Right renal pelvis (tissue), 4 donors: ENCODE measurements at regions not wholly inside any gene's neighbourhood (a gene's known extent, or its start where the extent isn't known, plus 50 kb on each side); places are given as distances from the start of the nearest gene placed in this dataset.
A peak's percentile ranks its signal among the peaks of the same experiment; 100 is the strongest.
"Not testable (repeated sequence)": the region's sequence is repeated elsewhere in the genome, so short reads cannot be mapped to it uniquely, and the experiment has no call there.

Experiments
- DNase-seq, 4 donors: peaks; one replicate each; pipeline ENCODE4 v3.0.0-alpha.2; 2013; ENCODE audit warnings: low read depth in 4 of 4, low spot score in 3 of 4, missing footprints in 1 of 4

DNA sequence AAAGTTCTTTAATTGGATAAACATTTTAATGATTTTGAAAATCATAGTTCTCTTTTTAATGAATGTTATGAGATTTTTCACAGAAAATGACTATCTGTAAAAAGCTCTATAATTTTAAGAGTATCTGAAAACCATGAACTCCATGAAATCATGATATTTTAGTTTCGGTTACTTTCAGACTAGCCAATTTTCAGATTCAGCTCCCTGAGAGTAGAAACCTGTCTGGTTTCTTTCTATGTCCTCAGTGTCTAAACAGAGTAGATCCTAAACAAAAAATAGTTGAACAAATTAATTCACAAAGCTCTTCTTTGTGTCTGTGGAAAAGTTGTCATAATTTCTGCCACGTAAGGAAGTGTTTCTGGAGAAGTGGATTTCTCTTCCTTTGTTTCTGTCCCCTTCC, 1247.7 kb downstream of the NSUN3 start:
- no peak for DNase-seq

DNA sequence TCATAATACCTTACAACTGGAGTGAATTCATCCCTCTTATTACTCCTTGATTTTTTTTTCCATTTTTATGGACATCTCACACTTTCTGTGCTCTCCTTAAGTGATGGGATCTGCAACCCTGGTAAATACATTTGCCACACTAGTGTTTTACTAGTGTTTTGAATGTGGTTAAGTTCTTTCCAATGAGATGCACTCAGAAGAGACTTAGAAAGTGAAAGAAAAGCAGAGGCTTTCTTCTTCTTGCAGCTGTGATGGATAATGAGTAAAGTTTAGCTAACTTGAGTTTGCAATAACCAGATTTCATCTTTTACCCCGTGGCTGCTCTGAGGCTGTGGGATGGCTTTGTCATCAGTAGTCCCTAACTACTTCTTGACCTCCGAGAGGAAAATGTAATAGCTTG, 1248.4 kb downstream of the NSUN3 start:
- DNase-seq = no peak

DNA sequence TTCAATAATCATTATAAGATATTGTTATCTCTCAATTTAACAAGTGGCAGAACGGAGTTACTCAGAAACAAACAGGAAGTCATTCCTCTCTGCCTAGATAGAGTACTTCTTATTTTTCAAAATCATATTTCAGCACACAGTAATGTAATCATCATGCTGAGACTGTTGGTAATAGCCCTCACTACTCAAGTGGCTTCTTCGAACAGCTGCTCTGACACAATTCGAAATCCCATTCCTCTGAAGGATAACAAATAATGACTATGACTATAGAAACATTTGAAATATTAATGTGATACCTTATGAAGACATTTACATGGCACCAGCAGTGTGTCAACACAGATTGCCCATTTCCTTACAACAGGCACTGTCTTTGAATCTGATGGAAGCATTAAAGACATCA, 1249.8 kb downstream of the NSUN3 start:
- DNase-seq = no peak

DNA sequence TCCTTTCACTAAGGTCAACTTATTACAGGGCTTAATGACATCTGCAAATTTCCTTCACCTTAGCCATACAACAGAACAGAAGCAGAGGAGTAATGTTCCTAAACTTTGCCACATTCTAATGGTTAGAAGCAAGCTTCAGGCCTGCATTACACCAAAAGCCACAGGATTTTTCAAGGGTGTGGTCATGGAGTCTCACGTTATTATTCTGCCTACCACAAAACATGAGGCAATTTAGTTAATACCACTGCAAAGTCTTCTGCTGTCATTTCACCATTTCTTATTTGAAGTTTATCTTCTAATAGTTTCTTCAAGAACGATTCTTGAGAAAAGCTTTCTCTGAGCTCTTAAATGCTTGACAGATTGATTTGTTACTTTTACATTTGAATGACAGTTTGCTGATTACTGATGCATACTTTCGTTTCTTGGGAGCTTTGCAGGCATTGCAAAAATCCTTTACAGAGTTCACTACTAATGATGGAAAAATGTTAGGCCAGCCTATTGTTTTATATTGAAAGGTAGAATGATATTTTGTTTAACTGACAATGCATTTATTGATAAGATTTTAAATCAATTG, 1257.1 kb downstream of the NSUN3 start:
- DNase-seq = no peak

DNA sequence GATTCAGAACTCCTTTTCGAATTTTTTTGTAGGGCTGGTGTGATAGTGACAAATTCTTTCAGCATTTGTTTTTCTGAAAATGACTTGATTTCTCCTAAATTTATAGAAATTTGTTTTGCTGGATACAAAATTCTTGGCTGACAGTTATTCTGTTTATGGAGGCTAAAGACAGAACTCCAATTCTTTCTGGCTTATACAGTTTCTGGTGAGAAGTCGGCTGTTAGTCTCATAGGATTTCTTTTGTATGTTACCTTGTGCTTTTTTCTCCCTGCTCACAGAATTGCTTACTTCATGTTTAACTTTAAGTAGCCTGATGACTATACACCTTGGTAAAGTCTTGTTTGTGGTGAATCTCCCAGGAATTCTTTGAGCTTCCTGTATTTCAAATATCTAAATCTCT, 1264.6 kb downstream of the NSUN3 start:
- DNase-seq = no peak

DNA sequence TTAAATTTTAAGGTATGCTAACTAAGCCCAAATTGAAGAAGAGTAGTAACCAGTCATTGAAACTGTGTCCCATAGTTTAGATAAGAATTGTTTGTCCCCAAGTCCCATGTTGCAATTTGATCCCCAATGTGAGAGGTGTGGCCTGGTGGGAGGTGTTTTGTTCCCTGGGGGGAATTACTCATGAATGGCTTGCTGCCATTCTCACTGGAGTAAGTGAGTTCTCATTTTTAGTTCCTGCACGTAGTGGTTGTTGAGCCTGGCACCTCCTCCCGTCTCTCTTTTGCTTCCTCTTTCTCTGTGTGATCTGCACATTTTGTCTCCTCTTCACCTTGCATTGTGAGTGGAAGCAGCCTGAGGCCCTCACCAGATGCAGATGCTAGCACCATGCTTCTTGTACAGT, 1271.0 kb downstream of the NSUN3 start:
- no peak for DNase-seq

DNA sequence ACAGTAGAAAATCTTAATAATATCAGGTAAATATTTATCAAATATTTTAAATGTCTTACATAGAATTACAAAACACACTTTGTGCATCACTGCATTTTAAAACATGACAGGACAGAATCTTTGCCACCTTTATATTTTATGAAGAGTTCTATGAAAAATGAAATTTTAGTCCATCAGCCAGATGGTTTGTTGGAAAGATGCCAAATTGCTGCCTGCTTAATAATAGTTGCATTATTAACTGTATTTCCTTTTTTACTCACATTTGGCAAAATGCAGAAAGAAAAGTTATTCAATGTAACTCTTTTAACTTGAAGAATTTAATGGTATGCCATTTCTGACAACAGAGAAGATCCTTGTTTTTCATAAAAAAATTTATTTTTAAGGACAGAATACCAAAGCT, 1271.6 kb downstream of the NSUN3 start:
- no peak for DNase-seq

DNA sequence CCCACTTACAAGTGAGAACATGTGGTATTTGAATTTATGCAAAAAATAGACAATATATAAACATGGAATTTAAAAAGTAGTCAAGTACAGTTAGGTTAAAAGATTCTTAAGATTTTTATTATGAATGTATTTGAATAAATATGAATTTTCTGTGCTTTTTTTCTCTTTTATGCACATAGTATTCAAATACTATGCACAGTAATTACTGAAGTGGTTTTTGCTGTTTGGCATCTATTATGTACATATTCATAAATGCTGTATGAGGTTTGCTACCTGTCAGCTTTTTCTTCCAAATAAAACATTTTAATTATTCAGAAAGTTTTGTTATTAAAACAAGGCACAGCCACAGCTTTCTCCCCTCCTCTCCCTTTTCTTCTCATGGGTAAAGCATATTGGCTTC, 1272.7 kb downstream of the NSUN3 start:
- no peak for DNase-seq

DNA sequence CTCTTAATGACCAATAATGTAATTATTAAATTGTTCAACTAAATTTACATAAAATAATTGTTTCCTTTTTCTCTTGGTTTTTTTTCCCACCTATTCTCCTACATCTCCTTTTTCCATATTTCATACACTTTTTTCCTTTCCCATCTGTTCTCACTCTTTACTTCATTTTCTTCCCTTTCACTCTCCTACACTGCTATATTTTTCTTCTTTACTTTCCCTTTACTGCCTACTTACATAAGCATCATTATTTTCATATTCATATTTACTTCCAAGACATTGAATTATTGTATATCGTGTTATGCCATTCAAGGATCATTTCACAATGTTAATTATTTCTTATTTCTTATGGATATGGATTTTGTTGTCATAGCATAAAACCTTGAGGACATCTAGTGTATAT, 1275.6 kb downstream of the NSUN3 start:
- DNase-seq = no peak

DNA sequence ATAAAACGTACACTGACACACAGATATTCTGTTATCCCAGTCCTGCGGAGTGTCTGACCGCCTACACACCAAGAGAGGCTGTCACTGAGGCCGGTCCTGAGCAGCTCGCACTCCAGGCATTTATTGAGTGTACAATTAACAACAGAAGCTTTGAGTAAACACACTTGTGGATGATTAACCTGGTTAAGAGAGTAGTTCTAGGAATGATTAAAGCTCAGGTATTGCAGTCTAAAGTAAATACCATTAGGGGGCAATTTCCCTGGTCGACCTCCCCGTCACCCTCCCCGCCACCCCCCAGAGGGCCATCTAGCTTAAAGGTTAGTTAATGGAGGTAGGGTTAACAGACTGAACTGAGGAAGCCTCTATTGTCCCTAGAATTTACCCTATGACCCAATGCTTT, 1278.5 kb downstream of the NSUN3 start:
- peak in 3 of 4 donors; percentile 33 to 52 (median 35) for DNase-seq

DNA sequence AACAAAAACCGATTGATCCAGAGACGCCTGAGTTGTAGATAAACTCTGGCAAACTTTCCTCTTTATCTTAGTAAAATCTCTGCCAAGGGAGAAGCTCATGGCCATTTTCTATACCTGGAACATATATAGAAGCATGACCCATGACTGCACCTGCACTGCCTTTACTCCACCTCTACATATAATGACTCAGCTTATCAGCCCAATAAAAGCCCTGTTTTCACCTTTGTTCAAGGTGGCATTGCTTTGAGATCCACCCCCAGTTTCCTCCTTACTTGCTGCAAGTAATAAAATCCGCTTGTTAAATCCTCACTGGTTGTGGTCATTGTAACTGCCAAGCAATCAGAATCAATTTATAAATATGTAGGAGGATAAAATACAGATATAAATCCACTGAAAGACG, 1280.4 kb downstream of the NSUN3 start:
- no peak for DNase-seq

DNA sequence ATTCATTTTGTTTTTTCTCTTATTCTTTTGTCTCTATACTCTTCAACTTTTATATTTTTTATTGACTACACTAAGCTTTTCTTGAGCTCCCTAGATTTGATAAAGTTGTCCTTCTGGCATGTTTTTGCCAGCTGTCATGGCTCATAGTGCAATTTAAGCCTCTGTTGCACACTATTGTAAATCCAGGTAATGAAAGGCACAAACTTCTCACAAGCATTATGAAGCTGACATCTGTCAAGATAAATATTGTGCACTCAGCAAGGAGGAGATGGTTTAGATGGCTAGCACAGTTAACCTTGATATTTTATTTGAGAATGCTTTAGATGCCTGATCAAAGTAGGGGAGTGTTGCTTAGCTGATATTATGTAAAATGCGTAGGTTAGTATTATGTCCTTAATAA, 1280.9 kb downstream of the NSUN3 start:
- DNase-seq = no peak

DNA sequence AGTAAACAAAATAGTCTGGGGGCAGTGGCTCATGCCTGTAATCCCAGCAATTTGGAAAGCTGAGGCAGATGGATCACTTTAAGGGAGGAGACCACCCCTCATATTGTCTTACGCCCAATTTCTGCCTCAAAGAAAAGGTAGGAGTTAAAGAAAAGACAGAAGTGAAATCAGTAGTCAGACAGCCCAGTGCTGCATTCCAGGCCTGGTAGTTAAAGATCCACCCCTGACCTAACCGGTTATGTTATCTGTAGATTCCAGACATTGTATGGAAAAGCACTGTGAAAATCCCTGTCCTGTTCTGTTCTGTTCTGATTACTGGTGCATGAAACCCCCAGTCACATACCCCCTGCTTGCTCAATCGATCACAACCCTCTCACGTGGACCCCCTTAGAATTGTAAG, 1285.1 kb downstream of the NSUN3 start:
- not testable (repeated sequence) for DNase-seq

DNA sequence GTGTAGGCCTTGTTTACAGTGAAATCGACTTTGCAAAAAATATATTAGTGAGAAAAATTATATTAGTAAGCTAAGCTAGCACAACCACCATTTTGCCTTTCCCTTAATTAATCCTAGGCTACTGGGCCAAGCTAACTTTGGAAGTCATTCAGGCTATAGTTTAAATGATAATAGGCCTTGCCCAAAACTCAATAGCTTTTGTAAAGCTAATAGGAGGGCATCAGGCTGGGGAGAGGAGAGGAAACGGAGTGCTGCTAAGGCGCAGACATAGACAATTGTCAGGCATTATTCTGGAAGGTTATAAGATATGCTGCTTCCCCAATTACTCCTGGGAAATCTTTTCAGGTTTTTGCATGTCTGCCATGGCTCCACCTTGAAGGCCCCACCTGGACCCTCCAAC, 1286.0 kb downstream of the NSUN3 start:
- DNase-seq = no peak

DNA sequence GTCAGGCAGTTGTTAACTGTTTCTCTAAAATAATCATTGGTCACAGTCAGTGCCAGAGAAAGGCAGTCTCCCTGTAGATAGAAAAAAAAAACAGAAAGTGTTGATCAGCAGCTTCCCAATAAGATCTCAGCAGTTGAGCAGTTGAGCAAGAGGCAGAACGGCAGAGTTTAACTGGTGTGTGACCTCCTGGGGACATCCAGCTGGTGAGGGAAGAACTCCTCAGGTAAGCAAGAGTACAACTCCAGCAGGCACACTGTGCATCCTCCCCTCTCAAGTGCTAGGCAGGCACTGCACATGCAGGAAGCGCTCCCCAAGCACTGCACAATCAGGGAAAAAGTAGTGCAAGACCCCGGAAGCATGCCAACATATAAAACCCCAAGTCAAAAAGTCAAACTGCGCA, 1287.2 kb downstream of the NSUN3 start:
- DNase-seq = no peak

DNA sequence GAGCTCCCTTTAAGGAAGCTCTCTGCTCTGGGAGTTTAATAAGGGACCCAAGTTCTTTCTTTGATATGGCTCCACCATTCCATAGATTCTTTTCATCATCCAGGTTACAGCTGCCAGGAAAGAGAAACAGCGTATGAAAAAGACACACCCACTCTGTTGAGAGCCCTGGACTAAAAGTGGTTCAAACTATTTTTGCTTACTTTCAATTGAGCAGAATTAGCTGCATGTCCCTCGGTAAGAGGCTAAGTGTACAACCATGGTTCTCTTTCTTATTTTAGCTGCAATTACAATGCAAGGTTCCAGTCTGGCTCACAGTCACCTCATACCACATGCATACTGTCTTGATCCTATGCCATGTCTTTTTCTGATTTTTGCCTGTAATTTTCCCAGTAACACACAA, 1288.3 kb downstream of the NSUN3 start:
- no peak for DNase-seq

DNA sequence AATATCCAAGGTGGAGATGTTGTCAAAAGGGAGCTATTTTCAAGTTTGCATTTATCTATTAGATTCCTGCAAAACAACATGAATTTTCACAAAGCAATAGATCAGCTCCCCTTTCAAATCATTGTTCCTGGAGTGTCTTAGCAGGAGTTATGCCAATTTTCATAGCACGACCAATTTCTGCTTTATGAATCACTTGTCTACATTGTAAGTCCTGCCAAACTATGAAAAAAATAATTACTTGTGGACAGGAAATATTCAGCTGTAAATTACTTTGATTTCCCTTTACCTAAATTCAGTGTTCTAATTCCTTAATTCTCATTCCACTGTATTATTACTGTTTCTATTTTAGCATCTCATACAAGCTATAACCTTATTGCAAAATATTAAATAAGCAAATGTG, 1289.6 kb downstream of the NSUN3 start:
- DNase-seq = no peak

DNA sequence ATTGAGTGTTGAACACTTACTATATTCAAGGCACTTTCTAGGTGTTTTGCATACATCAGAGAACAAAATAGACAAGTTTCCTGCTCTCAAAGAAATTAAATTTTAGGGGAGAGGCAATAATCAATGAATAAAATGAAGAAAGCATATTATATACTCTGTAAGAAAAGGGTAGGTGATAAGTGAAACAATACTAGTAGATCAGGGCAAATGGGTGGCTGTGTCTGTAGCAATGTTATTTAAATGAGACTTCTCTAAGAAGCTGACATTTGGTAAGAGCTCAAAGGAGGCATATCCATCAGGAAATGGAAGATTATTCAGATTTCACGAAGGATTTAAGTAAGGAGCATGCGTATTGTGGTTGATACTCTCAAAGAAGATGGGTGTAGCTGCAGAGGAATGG, 1291.6 kb downstream of the NSUN3 start:
- no peak for DNase-seq

DNA sequence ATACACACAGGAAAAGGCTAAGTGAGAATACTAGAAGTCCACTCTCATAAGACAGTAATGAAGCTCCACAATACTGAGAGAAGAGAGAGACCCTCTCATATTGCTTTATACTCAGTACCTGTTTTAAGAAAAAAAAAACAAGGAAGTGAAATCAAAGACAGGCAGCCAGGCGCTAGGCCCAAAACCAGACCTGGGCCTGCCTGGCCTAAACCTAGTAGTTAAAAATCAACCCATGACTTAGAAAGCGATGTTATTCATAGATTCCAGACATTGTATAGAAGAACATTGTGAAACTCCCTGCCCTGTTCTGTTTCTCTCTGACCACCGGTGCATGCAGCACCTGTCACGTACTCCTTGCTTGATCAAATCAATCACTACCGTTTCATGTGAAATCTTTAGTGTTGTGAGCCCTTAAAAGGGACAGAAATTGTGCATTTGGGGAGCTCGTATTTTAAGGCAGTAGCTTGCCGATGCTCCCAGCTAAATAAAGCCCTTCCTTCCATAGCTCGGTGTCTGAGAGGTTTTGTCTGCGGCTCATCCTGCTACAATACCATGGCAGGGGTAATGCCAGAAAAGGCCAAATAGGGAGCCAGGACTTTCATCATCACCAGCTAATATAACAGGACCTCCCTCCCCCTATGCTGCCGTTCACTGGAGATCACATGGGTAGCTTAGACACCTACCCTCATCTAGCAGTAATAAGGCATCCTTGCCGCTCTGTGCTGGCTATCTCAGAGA, 1294.1 kb downstream of the NSUN3 start:
- no peak for DNase-seq

DNA sequence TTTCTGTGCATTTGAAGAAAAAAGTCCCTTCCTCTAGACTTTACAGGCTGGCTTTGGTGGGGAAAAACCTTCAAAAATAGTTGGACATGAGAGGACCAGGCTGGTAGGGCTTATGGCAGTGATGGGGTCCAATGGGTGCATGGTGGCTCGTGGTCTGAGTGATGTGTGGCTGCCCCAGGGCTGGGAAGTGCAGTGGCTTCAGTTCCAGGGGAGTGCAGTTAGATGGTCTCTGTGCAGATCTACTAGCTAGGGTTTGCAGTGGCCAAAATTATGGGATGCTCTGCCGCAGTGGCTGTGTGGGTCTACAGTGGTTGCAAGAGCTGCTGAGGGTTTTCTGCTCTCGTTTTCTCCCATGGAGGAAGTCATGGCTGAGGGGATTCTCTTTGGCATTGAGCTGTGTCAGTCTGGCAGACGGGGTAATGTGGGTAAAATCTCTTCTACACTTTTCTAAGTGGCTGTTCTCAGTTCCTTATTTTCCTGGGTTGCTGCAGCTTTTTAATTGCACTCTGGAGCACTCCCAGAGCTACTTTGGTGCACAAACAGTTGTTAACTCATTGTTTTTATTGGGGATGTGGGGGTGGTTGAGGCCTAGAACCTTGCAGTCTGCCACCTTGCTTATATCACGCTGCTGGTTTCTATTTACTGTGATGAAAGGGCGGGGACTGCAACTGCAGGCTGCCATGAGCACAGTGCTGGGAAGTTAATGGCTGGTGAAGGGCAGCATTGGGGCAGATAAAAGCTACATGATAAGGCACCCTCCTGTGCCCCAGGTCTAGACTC, 1324.6 kb downstream of the NSUN3 start:
- no peak for DNase-seq

DNA sequence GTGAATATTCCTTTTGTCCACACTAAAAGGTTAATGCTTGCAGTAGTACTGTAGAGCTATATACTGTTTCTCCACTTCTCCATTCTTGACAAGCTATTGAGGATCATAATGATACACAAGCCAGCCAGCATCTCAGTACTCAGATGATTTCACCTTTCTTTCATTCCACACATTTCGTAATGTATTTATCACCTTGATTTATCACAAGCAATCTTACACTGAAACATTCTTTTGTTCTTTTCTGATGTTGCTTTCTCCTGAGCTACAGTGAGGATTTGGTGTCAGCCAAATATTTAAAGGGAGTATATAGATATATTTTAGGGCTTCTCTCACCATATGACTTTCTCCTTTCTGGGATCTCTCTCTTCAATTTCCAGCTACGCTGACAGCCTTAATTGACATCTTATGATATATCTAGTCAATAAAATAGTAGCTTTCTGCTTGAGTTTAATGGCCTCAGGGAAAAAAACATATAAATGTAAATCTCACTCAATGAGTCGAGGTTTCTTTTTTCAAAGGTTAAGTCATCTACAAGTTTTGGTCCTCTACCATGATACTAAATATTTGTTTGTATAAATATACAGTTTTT, 1327.0 kb downstream of the NSUN3 start:
- DNase-seq = no peak

DNA sequence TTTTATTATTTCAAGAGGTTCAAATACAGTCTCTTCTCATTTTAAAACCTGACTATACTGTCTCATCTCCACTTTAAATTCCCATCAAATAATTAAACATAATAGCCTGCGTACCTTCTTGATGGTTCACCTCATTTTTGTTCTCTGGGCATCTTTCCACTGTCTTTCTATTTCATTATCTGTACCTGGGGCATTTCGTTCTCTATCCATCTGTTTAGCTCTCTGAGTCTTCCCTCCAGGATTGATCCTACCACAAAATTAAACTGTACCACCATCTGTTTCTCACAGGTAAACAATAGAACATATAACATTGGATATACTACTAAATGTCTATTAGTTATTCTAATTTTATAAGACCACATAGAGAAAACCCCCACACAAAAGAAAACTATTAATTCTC, 1331.4 kb downstream of the NSUN3 start:
- DNase-seq = no peak
